Endodermal cell (in vitro differentiated cells): ENCODE measurements at regions not wholly inside any gene's neighbourhood (a gene's known extent, or its start where the extent isn't known, plus 50 kb on each side); places are given as distances from the start of the nearest gene placed in this dataset.
"Not testable (repeated sequence)": the region's sequence is repeated elsewhere in the genome, so short reads cannot be mapped to it uniquely, and the experiment has no call there.

Experiments used
- DNase-seq: peaks from one replicate; pipeline ENCODE4 v3.0.0-alpha.2; 2017
- H3K27ac ChIP-seq: 2 replicates; pipeline ENCODE4 v1.5.1; 2013; ENCODE audit warnings: mild to moderate bottlenecking, low read depth, low read length, moderate library complexity
- H3K27me3 ChIP-seq: 2 replicates; pipeline ENCODE4 v1.6.1; 2013; ENCODE audit warnings: mild to moderate bottlenecking, low read length, moderate library complexity; ENCODE audit not compliant: insufficient read depth, control insufficient read depth, poor library complexity, severe bottlenecking
- H3K36me3 ChIP-seq: 2 replicates; pipeline ENCODE4 v1.7.0; 2013; ENCODE audit warnings: mild to moderate bottlenecking, low read length, moderate library complexity; ENCODE audit not compliant: control insufficient read depth, insufficient read depth
- H3K4me1 ChIP-seq: one replicate; pipeline ENCODE4 v1.7.0; 2013; ENCODE audit warnings: low read length; ENCODE audit not compliant: control insufficient read depth, insufficient read depth
- H3K4me3 ChIP-seq: 2 replicates; pipeline ENCODE4 v1.5.1; 2013; ENCODE audit warnings: mild to moderate bottlenecking, low read length, moderate library complexity
- H3K9ac ChIP-seq: 2 replicates; pipeline ENCODE4 v1.6.1; 2013; ENCODE audit warnings: mild to moderate bottlenecking, low read length, moderate library complexity; ENCODE audit not compliant: poor library complexity, severe bottlenecking; ENCODE audit errors: extremely low read depth
- H3K9me3 ChIP-seq: 2 replicates; pipeline ENCODE4 v1.6.1; 2013; ENCODE audit warnings: mild to moderate bottlenecking, low read length, moderate library complexity; ENCODE audit not compliant: control insufficient read depth
- H3K27ac Mint-ChIP-seq: 2 replicates; pipeline ENCODE4 v1.8.0; 2020; ENCODE audit warnings: mixed read lengths
- H3K27me3 Mint-ChIP-seq: 2 replicates; pipeline ENCODE4 v1.8.0; 2021; ENCODE audit warnings: mild to moderate bottlenecking, mixed read lengths; ENCODE audit not compliant: insufficient read depth
- H3K36me3 Mint-ChIP-seq: 2 replicates; pipeline ENCODE4 v1.8.0; 2020; ENCODE audit warnings: low read depth, mixed read lengths
- H3K4me1 Mint-ChIP-seq: 2 replicates; pipeline ENCODE4 v1.8.0; 2020; ENCODE audit warnings: mixed read lengths
- H3K4me3 Mint-ChIP-seq: 2 replicates; pipeline ENCODE4 v1.8.0; 2020; ENCODE audit warnings: mild to moderate bottlenecking, moderate library complexity, mixed read lengths
- H3K9me3 Mint-ChIP-seq: 2 replicates; pipeline ENCODE4 v1.8.0; 2020; ENCODE audit warnings: mild to moderate bottlenecking, mixed read lengths
- WGBS, 2 experiments: methylation state at CpG; one replicate each; pipeline versions ENCODE4 v1.1.5 to v1.1.7; 2013; ENCODE audit warnings: missing lambda C conversion rate in 2 of 2, mixed read lengths in 1 of 2; ENCODE audit not compliant: insufficient coverage in 1 of 2, insufficient read length in 1 of 2; 5-methylcytosine and 5-hydroxymethylcytosine counted together
- TF ChIP-seq, protein P1 (sequence below): fragments of 200-600 bp; sonication (generic); conservative IDR thresholded peaks from 2 replicates; pipeline ENCODE4 v1.5.0; 2021; ENCODE audit warnings: antibody characterized with exemption, mild to moderate bottlenecking

DNA sequence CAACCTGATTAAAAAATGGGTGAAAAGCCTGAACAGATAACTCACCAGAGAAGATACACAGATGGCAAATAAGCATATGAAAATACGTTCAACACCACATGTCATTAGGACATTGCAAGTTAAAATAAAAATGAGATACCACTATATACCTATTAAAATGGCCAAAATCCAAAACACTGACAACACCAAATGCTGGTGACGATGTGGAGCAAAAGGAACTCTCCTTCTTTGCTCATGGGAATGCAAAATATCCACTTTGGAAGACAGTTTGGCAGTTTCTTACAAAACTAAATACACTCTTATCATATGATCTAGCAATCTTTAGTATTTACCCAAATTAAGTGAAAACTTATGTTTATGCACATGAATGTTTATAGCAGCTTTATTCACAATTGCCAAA lies 100.5 kb upstream of the ARID1B start:
- no peaks in the 10 kb centered on the region for H3K4me1 ChIP-seq
- H3K4me3 Mint-ChIP-seq, result no peak overlapping the region
- H3K9ac ChIP-seq, result no peak overlapping the region
- peaks cover 37% of the 10 kb centered on the region for H3K9me3 Mint-ChIP-seq
- H3K27ac Mint-ChIP-seq, result no peak overlapping the region
- no peaks in the 10 kb centered on the region for H3K36me3 ChIP-seq
- no peaks in the 10 kb centered on the region for H3K4me1 Mint-ChIP-seq
- no peaks in the 10 kb centered on the region for H3K27me3 ChIP-seq
- WGBS, 2 experiments, result 99 to 100% methylated on average over 2 of the region's 2 CpGs
- H3K27ac ChIP-seq, result no peak overlapping the region
- H3K36me3 Mint-ChIP-seq, result no peaks in the 10 kb centered on the region
- DNase-seq, result no peak
- H3K9me3 ChIP-seq, result peaks cover 27% of the 10 kb centered on the region
- H3K4me3 ChIP-seq, result no peak overlapping the region
- TF ChIP-seq, protein P1, sequence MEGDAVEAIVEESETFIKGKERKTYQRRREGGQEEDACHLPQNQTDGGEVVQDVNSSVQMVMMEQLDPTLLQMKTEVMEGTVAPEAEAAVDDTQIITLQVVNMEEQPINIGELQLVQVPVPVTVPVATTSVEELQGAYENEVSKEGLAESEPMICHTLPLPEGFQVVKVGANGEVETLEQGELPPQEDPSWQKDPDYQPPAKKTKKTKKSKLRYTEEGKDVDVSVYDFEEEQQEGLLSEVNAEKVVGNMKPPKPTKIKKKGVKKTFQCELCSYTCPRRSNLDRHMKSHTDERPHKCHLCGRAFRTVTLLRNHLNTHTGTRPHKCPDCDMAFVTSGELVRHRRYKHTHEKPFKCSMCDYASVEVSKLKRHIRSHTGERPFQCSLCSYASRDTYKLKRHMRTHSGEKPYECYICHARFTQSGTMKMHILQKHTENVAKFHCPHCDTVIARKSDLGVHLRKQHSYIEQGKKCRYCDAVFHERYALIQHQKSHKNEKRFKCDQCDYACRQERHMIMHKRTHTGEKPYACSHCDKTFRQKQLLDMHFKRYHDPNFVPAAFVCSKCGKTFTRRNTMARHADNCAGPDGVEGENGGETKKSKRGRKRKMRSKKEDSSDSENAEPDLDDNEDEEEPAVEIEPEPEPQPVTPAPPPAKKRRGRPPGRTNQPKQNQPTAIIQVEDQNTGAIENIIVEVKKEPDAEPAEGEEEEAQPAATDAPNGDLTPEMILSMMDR, result no peak
- H3K27me3 Mint-ChIP-seq, result no peaks in the 10 kb centered on the region

DNA sequence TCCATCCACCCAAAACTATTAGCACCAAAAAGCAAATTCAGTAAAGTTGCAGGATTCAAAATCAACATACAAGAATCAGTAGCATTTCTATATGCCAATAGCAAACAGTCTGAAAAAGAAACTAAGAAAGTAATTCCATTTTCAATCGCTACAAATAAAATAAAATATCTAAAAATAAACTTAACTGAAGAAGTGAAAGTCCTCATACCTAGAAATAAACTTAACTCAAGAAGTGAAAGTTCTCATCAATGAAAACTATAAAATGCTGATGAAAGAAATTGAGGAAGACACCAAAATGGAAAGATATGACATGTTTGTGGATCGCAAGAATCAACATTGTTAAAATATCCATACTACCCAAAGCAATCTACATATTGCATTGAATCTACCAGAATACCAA lies 103.0 kb upstream of the ARID1B start:
- Histone ChIP-seq H3K9me3 (peaks cover 27% of the 10 kb centered on the region), H3K36me3 (no peaks in the 10 kb centered on the region), H3K27ac (no peak overlapping the region), H3K4me1 (no peaks in the 10 kb centered on the region), H3K9ac (no peak overlapping the region), H3K27me3 (no peaks in the 10 kb centered on the region), H3K4me3 (no peak overlapping the region)
- Mint-ChIP-seq H3K27ac (no peak overlapping the region), H3K4me1 (no peaks in the 10 kb centered on the region), H3K27me3 (peaks cover under 1% of the 10 kb centered on the region), H3K36me3 (peaks cover under 1% of the 10 kb centered on the region), H3K4me3 (no peak overlapping the region), H3K9me3 (peaks cover 49% of the 10 kb centered on the region)
- 100% methylated on average over 1 to 2 of the region's 2 CpGs for WGBS, 2 experiments
- TF ChIP-seq, protein P1, result no peak
- no peak for DNase-seq

DNA sequence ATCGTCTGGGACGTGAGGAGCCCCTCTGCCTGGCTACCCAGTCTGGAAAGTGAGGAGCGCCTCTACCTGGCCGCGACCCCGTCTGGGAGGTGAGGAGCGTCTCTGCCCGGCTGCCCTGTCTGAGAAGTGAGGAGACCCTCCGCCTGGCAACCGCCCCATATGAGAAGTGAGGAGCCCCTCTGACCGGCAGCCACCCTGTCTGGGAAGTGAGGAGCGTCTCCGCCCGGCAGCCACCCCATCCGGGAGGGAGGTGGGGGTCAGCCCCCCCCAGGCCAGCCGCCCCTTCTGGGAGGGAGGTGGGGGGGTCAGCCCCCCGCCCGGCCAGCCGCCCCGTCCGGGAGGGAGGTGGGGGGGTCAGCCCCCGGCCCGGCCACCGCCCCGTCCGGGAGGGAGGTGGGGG lies 107.1 kb upstream of the ARID1B start:
- H3K4me1 ChIP-seq, H3K27me3 ChIP-seq, H3K27ac Mint-ChIP-seq, H3K36me3 ChIP-seq, H3K4me1 Mint-ChIP-seq, H3K9ac ChIP-seq, H3K36me3 Mint-ChIP-seq, H3K4me3 Mint-ChIP-seq, DNase-seq, H3K27ac ChIP-seq, H3K27me3 Mint-ChIP-seq, H3K4me3 ChIP-seq: not testable (repeated sequence)
- peaks cover 46% of the 10 kb centered on the region for H3K9me3 Mint-ChIP-seq
- WGBS, 2 experiments, result 96% methylated on average over 15 of the region's 26 CpGs; no CpG with 5 or more reads in 1 of the 2 experiments
- H3K9me3 ChIP-seq, result peaks cover 17% of the 10 kb centered on the region

DNA sequence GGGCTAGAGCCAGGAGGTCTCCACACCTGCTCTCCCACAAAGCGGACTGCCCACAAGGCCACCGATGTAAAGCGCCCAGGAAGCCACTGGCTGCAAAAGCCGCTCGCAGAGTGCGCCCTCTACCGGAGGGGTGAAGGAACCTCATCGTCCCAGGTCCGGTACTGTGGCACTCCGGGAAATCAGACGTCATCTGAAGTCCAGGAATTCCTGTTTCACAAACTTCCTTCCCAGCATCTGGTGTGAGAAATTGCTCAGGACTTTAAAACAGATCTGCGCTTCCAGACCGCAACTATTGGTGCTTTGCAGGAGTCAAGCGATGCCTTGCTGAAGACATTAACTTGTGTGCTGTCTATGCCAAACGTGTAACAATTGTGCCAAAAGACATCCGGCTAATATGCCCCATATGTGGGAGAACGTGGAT lies 115.1 kb upstream of the ARID1B start:
- Histone ChIP-seq H3K36me3 (no peaks in the 10 kb centered on the region), H3K27ac (no peak overlapping the region), H3K9me3 (peaks cover 8% of the 10 kb centered on the region), H3K27me3 (no peaks in the 10 kb centered on the region), H3K4me3 (no peak overlapping the region), H3K4me1 (no peaks in the 10 kb centered on the region), H3K9ac (no peak overlapping the region)
- TF ChIP-seq, protein P1, result peak; percentile 98
- Mint-ChIP-seq H3K36me3 (no peaks in the 10 kb centered on the region), H3K9me3 (peaks cover 10% of the 10 kb centered on the region), H3K4me3 (no peak overlapping the region), H3K27ac (peak overlapping the region; percentile 84), H3K4me1 (peaks cover 21% of the 10 kb centered on the region), H3K27me3 (peaks cover 7% of the 10 kb centered on the region)
- WGBS, 2 experiments, result 90 to 92% methylated on average over 12 to 16 of the region's 17 CpGs
- DNase-seq, result peak; percentile 96
